ENCODE measurements at regions not wholly inside any gene's neighbourhood (a gene's known extent, or its start where the extent isn't known, plus 50 kb on each side); places are given as distances from the start of the nearest gene placed in this dataset.
"Not testable (repeated sequence)": the region's sequence is repeated elsewhere in the genome, so short reads cannot be mapped to it uniquely, and the experiment has no call there.

GRCh38 chr1:234953655-234954405 lies 174.8 kb downstream of the TOMM20 start:
- Histone ChIP-seq H3K9me3 (ENCODE audit: control insufficient read depth, low read length) (peaks cover 4% of the 10 kb centered on the region), H3K4me3 (ENCODE audit: low read length) (no peak overlapping the region), H3K9ac (ENCODE audit: low read length) (no peak overlapping the region), H3K36me3 (ENCODE audit: control insufficient read depth, insufficient read depth, low read length) (no peaks in the 10 kb centered on the region), H3K27me3 (ENCODE audit: control insufficient read depth, insufficient read depth, low read length) (no peaks in the 10 kb centered on the region), H3K4me1 (ENCODE audit: control insufficient read depth, insufficient read depth, low read length) (peaks cover 51% of the 10 kb centered on the region)

GRCh38 chr1:234950598-234950997 lies 178.0 kb downstream of the TOMM20 start:
- Histone ChIP-seq H3K27me3 (ENCODE audit: control insufficient read depth, insufficient read depth, low read length) (no peaks in the 10 kb centered on the region), H3K4me1 (ENCODE audit: control insufficient read depth, insufficient read depth, low read length) (peaks cover 19% of the 10 kb centered on the region), H3K36me3 (ENCODE audit: control insufficient read depth, insufficient read depth, low read length) (no peaks in the 10 kb centered on the region), H3K4me3 (ENCODE audit: low read length) (no peak overlapping the region), H3K9me3 (ENCODE audit: control insufficient read depth, low read length) (peaks cover 4% of the 10 kb centered on the region), H3K9ac (ENCODE audit: low read length) (no peak overlapping the region)

GRCh38 chr1:234949528-234949927 lies 179.1 kb downstream of the TOMM20 start:
- H3K9ac ChIP-seq (ENCODE audit: low read length); H3K9me3 ChIP-seq (ENCODE audit: control insufficient read depth, low read length); H3K4me3 ChIP-seq (ENCODE audit: low read length); H3K27me3 ChIP-seq (ENCODE audit: control insufficient read depth, insufficient read depth, low read length); H3K4me1 ChIP-seq (ENCODE audit: control insufficient read depth, insufficient read depth, low read length); H3K36me3 ChIP-seq (ENCODE audit: control insufficient read depth, insufficient read depth, low read length): not testable (repeated sequence)

- Histone ChIP-seq H3K9me3 (ENCODE audit: control insufficient read depth, low read length) (peaks cover 4% of the 10 kb centered on the region), H3K27me3 (ENCODE audit: control insufficient read depth, insufficient read depth, low read length) (no peaks in the 10 kb centered on the region), H3K4me3 (ENCODE audit: low read length) (no peak overlapping the region), H3K4me1 (ENCODE audit: control insufficient read depth, insufficient read depth, low read length) (peaks cover 24% of the 10 kb centered on the region), H3K9ac (ENCODE audit: low read length) (no peak overlapping the region), H3K36me3 (ENCODE audit: control insufficient read depth, insufficient read depth, low read length) (no peaks in the 10 kb centered on the region)
Measured at GRCh38 chr1:234944439-234945344, 183.9 kb downstream of the TOMM20 start.

- no peak overlapping the region for H3K9ac ChIP-seq (ENCODE audit: low read length)
- no peaks in the 10 kb centered on the region for H3K27me3 ChIP-seq (ENCODE audit: control insufficient read depth, insufficient read depth, low read length)
- peaks cover 24% of the 10 kb centered on the region for H3K4me1 ChIP-seq (ENCODE audit: control insufficient read depth, insufficient read depth, low read length)
- H3K4me3 ChIP-seq (ENCODE audit: low read length), result no peak overlapping the region
- H3K9me3 ChIP-seq (ENCODE audit: control insufficient read depth, low read length), result no peaks in the 10 kb centered on the region
- H3K36me3 ChIP-seq (ENCODE audit: control insufficient read depth, insufficient read depth, low read length), result no peaks in the 10 kb centered on the region
Measured at GRCh38 chr1:234943836-234944402, 184.7 kb downstream of the TOMM20 start.

- Histone ChIP-seq H3K9ac (ENCODE audit: low read length) (no peak overlapping the region), H3K36me3 (ENCODE audit: control insufficient read depth, insufficient read depth, low read length) (no peaks in the 10 kb centered on the region), H3K9me3 (ENCODE audit: control insufficient read depth, low read length) (no peaks in the 10 kb centered on the region), H3K4me3 (ENCODE audit: low read length) (no peak overlapping the region), H3K4me1 (ENCODE audit: control insufficient read depth, insufficient read depth, low read length) (peaks cover 24% of the 10 kb centered on the region), H3K27me3 (ENCODE audit: control insufficient read depth, insufficient read depth, low read length) (no peaks in the 10 kb centered on the region)
Measured at GRCh38 chr1:234942879-234943506, 185.6 kb downstream of the TOMM20 start.

- Histone ChIP-seq H3K9ac (ENCODE audit: low read length) (no peak overlapping the region), H3K4me1 (ENCODE audit: control insufficient read depth, insufficient read depth, low read length) (peaks cover 24% of the 10 kb centered on the region), H3K4me3 (ENCODE audit: low read length) (no peak overlapping the region), H3K9me3 (ENCODE audit: control insufficient read depth, low read length) (no peaks in the 10 kb centered on the region), H3K27me3 (ENCODE audit: control insufficient read depth, insufficient read depth, low read length) (no peaks in the 10 kb centered on the region), H3K36me3 (ENCODE audit: control insufficient read depth, insufficient read depth, low read length) (no peaks in the 10 kb centered on the region)
Measured at GRCh38 chr1:234942012-234942332, 186.7 kb downstream of the TOMM20 start.

GRCh38 chr1:234941321-234942011 lies 187.2 kb downstream of the TOMM20 start:
- H3K27me3 ChIP-seq (ENCODE audit: control insufficient read depth, insufficient read depth, low read length), result no peaks in the 10 kb centered on the region
- no peak overlapping the region for H3K9ac ChIP-seq (ENCODE audit: low read length)
- no peak overlapping the region for H3K4me3 ChIP-seq (ENCODE audit: low read length)
- H3K36me3 ChIP-seq (ENCODE audit: control insufficient read depth, insufficient read depth, low read length), result no peaks in the 10 kb centered on the region
- no peaks in the 10 kb centered on the region for H3K9me3 ChIP-seq (ENCODE audit: control insufficient read depth, low read length)
- H3K4me1 ChIP-seq (ENCODE audit: control insufficient read depth, insufficient read depth, low read length), result peaks cover 24% of the 10 kb centered on the region

- Histone ChIP-seq H3K4me3 (ENCODE audit: low read length) (no peak overlapping the region), H3K27me3 (ENCODE audit: control insufficient read depth, insufficient read depth, low read length) (no peaks in the 10 kb centered on the region), H3K9me3 (ENCODE audit: control insufficient read depth, low read length) (no peaks in the 10 kb centered on the region), H3K36me3 (ENCODE audit: control insufficient read depth, insufficient read depth, low read length) (no peaks in the 10 kb centered on the region), H3K9ac (ENCODE audit: low read length) (no peak overlapping the region), H3K4me1 (ENCODE audit: control insufficient read depth, insufficient read depth, low read length) (peaks cover 24% of the 10 kb centered on the region)
Measured at GRCh38 chr1:234940841-234941240, 187.8 kb downstream of the TOMM20 start.

- Histone ChIP-seq H3K27me3 (ENCODE audit: control insufficient read depth, insufficient read depth, low read length) (no peaks in the 10 kb centered on the region), H3K4me3 (ENCODE audit: low read length) (no peak overlapping the region), H3K9ac (ENCODE audit: low read length) (no peak overlapping the region), H3K9me3 (ENCODE audit: control insufficient read depth, low read length) (no peaks in the 10 kb centered on the region), H3K4me1 (ENCODE audit: control insufficient read depth, insufficient read depth, low read length) (peaks cover 21% of the 10 kb centered on the region), H3K36me3 (ENCODE audit: control insufficient read depth, insufficient read depth, low read length) (no peaks in the 10 kb centered on the region)
Measured at GRCh38 chr1:234938924-234939323, 189.7 kb downstream of the TOMM20 start.

- no peak overlapping the region for H3K4me3 ChIP-seq (ENCODE audit: low read length)
- no peaks in the 10 kb centered on the region for H3K36me3 ChIP-seq (ENCODE audit: control insufficient read depth, insufficient read depth, low read length)
- no peaks in the 10 kb centered on the region for H3K9me3 ChIP-seq (ENCODE audit: control insufficient read depth, low read length)
- H3K9ac ChIP-seq (ENCODE audit: low read length), result no peak overlapping the region
- peaks cover 22% of the 10 kb centered on the region for H3K4me1 ChIP-seq (ENCODE audit: control insufficient read depth, insufficient read depth, low read length)
- H3K27me3 ChIP-seq (ENCODE audit: control insufficient read depth, insufficient read depth, low read length), result no peaks in the 10 kb centered on the region
Measured at GRCh38 chr1:234938135-234938534, 190.5 kb downstream of the TOMM20 start.
